NCI-H1417 (cell line): ENCODE measurements at regions not wholly inside any gene's neighbourhood (a gene's known extent, or its start where the extent isn't known, plus 50 kb on each side); places are given as distances from the start of the nearest gene placed in this dataset.
"Not testable (repeated sequence)": the region's sequence is repeated elsewhere in the genome, so short reads cannot be mapped to it uniquely, and the experiment has no call there.

Experiments
- DNase-seq, 3 experiments: peaks; one replicate each; lab custom pipeline; 2025; lab: John Stamatoyannopoulos, UW

GRCh38 chrX:123084797-123085196 is 99.3 kb upstream of the GRIA3 start:
- DNase-seq, result no peak

GRCh38 chrX:123085311-123085940 is 98.7 kb upstream of the GRIA3 start:
- no peak for DNase-seq

- no peak for DNase-seq
Measured at GRCh38 chrX:123086768-123087167, 97.3 kb upstream of the GRIA3 start.

- DNase-seq, result no peak
Measured at GRCh38 chrX:123087326-123087725, 96.8 kb upstream of the GRIA3 start.

- no peak for DNase-seq
Measured at GRCh38 chrX:123088331-123088730, 95.7 kb upstream of the GRIA3 start.

GRCh38 chrX:123088930-123089329 is 95.1 kb upstream of the GRIA3 start:
- no peak for DNase-seq

GRCh38 chrX:123093792-123094191 is 90.3 kb upstream of the GRIA3 start:
- peak in 2 of 3 experiments; percentile 23 to 67 for DNase-seq

- DNase-seq, result no peak
Measured at GRCh38 chrX:123108513-123109427, 75.3 kb upstream of the GRIA3 start.

GRCh38 chrX:123121241-123121640 is 62.8 kb upstream of the GRIA3 start:
- no peak for DNase-seq

- not testable (repeated sequence) for DNase-seq
Measured at GRCh38 chrX:123129805-123130204, 54.3 kb upstream of the GRIA3 start.
